ENCODE measurements at regions not wholly inside any gene's neighbourhood (a gene's known extent, or its start where the extent isn't known, plus 50 kb on each side); places are given as distances from the start of the nearest gene placed in this dataset.

DNA sequence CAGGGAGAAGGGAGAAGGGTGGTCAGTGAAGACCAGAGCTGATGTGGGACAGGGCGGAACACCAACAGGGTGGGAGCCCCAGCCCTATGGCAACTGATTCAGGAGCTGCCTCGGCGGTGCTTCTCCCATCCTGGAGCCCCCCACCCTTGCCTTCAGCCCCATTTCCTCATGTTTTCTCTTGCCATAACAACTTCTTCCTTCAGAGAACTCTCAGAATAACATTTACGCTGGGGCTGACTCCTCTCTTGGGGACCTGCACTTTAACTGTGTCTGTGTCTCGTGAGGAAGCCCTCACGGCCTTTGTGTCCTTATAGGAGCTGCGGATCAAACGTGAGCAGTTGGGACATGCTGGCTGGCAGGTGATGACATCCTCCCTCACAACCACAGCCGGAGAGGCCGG lies 116.4 kb upstream of the SNTG2 start:
- WGBS, 2 donors, result 67 to 80% methylated on average over 10 of the region's 10 CpGs
- H3K4me1 ChIP-seq (ENCODE audit: control insufficient read depth in 2 of 2, insufficient read depth in 2 of 2, low read length in 1 of 2), result peaks cover 5 to 7% of the 10 kb centered on the region in 2 donors
- H3K27me3 ChIP-seq (ENCODE audit: control insufficient read depth in 1 of 2, insufficient read depth in 2 of 2, low read length in 2 of 2), result no peaks in the 10 kb centered on the region
- H3K27ac ChIP-seq (ENCODE audit: low read depth in 2 of 2, low read length in 1 of 2), result no peak overlapping the region
- no peak overlapping the region for H3K4me3 ChIP-seq (ENCODE audit: low read depth in 1 of 2, low read length in 2 of 2)
- H3K9me3 ChIP-seq (ENCODE audit: control insufficient read depth in 2 of 2, insufficient read depth in 1 of 2, low read depth in 1 of 2, low read length in 1 of 2), result no peaks in the 10 kb centered on the region
- H3K36me3 ChIP-seq (ENCODE audit: control insufficient read depth in 2 of 2, insufficient read depth in 2 of 2, low read length in 1 of 2), result no peaks in the 10 kb centered on the region

DNA sequence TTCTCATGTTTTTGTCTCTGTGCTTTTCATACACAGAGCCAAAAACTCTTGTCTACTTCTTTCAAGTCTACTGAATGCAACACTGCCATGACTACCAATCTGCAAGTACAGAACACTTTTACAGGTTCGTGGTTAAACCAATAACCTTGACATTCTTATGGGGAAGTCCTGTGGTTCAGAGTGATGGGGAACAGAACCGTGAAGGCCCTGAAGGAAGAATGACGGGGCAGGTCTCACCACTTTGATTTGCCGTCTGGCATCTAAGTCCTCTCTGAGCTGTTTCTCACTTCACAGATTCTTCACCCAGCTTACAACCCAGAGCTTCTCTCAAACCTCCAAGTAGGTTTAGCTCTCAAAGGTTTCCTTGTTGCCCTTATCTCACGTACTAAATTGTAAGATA lies 117.5 kb upstream of the SNTG2 start:
- WGBS, 2 donors, result 71 to 72% methylated on average over 5 of the region's 5 CpGs
- no peak overlapping the region for H3K4me3 ChIP-seq (ENCODE audit: low read depth in 1 of 2, low read length in 2 of 2)

DNA sequence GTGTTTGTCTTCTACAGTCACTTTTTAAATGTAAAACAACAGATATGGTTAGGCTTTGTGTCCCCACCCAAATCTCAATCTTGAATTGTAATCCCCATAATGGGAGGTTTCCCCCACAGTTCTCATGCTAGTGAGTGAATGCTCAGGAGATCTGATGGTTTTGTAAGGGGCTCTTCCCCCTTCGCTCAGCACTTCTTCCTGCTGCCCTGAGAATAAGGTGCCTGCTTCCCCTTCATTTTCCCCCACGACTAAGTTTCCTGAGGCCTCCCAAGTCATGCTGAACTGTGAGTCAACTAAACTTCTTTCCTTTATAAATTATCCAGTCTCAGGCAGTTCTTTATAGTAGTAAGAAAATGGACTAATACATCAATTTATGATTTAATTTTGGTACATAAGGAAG lies 118.0 kb upstream of the SNTG2 start:
- 81% methylated on average over 2 of the region's 2 CpGs for WGBS, 2 donors
- no peak overlapping the region for H3K27ac ChIP-seq (ENCODE audit: low read depth in 2 of 2, low read length in 1 of 2)
- no peaks in the 10 kb centered on the region for H3K36me3 ChIP-seq (ENCODE audit: control insufficient read depth in 2 of 2, insufficient read depth in 2 of 2, low read length in 1 of 2)
- H3K9me3 ChIP-seq (ENCODE audit: control insufficient read depth in 2 of 2, insufficient read depth in 1 of 2, low read depth in 1 of 2, low read length in 1 of 2), result no peaks in the 10 kb centered on the region
- no peaks in the 10 kb centered on the region for H3K27me3 ChIP-seq (ENCODE audit: control insufficient read depth in 1 of 2, insufficient read depth in 2 of 2, low read length in 2 of 2)
- no peak overlapping the region for H3K4me3 ChIP-seq (ENCODE audit: low read depth in 1 of 2, low read length in 2 of 2)
- H3K4me1 ChIP-seq (ENCODE audit: control insufficient read depth in 2 of 2, insufficient read depth in 2 of 2, low read length in 1 of 2), result peaks cover 5 to 7% of the 10 kb centered on the region in 2 donors

More for the DNA sequence above, 117.5 kb upstream of the SNTG2 start:
- Histone ChIP-seq H3K9me3 (ENCODE audit: control insufficient read depth in 2 of 2, insufficient read depth in 1 of 2, low read depth in 1 of 2, low read length in 1 of 2) (no peaks in the 10 kb centered on the region), H3K27ac (ENCODE audit: low read depth in 2 of 2, low read length in 1 of 2) (no peak overlapping the region), H3K27me3 (ENCODE audit: control insufficient read depth in 1 of 2, insufficient read depth in 2 of 2, low read length in 2 of 2) (no peaks in the 10 kb centered on the region), H3K4me1 (ENCODE audit: control insufficient read depth in 2 of 2, insufficient read depth in 2 of 2, low read length in 1 of 2) (peaks cover 5 to 7% of the 10 kb centered on the region in 2 donors), H3K36me3 (ENCODE audit: control insufficient read depth in 2 of 2, insufficient read depth in 2 of 2, low read length in 1 of 2) (no peaks in the 10 kb centered on the region)

DNA sequence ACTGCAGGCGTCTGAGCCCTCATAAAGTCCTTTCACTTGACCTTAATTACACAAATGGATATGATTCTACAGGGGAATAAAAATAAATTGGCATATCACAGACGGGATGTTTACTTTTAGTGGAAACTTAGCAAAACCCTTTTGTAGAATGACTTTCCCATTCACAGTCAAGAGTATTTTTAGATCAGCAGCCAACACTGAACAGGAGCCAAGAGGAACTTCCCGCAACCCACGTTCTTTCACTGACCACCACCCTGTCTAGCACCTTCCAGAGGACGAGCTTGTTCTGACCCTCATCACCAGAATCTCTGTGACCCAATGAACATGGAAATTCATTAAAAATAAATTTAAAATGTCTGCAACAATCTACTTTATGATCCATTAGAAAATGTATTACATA lies 119.0 kb upstream of the SNTG2 start:
- no peak overlapping the region for H3K27ac ChIP-seq (ENCODE audit: low read depth in 2 of 2, low read length in 1 of 2)
- no peaks in the 10 kb centered on the region for H3K27me3 ChIP-seq (ENCODE audit: control insufficient read depth in 1 of 2, insufficient read depth in 2 of 2, low read length in 2 of 2)
- no peak overlapping the region for H3K4me3 ChIP-seq (ENCODE audit: low read depth in 1 of 2, low read length in 2 of 2)
- WGBS, 2 donors, result 21 to 31% methylated on average over 5 of the region's 5 CpGs
- H3K36me3 ChIP-seq (ENCODE audit: control insufficient read depth in 2 of 2, insufficient read depth in 2 of 2, low read length in 1 of 2), result no peaks in the 10 kb centered on the region
- peaks cover 5 to 7% of the 10 kb centered on the region in 2 donors for H3K4me1 ChIP-seq (ENCODE audit: control insufficient read depth in 2 of 2, insufficient read depth in 2 of 2, low read length in 1 of 2)
- H3K9me3 ChIP-seq (ENCODE audit: control insufficient read depth in 2 of 2, insufficient read depth in 1 of 2, low read depth in 1 of 2, low read length in 1 of 2), result no peaks in the 10 kb centered on the region

DNA sequence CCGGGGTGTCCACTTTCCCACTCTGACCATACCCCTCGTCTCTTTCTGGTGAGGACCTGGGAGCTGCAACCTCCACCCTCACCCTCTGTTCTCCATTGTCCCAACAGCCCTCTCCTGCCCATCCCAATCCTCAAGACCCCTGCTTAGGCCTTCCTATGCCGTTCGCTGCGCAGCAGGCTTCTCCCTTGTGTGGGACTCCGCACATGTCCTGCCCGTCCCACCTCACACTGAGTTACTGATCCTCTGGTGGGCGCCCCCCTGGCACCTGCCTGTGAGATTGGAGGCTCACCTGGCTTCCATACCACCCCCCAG lies 119.5 kb upstream of the SNTG2 start:
- Histone ChIP-seq H3K27ac (ENCODE audit: low read depth in 2 of 2, low read length in 1 of 2) (no peak overlapping the region), H3K36me3 (ENCODE audit: control insufficient read depth in 2 of 2, insufficient read depth in 2 of 2, low read length in 1 of 2) (no peaks in the 10 kb centered on the region), H3K27me3 (ENCODE audit: control insufficient read depth in 1 of 2, insufficient read depth in 2 of 2, low read length in 2 of 2) (no peaks in the 10 kb centered on the region), H3K4me1 (ENCODE audit: control insufficient read depth in 2 of 2, insufficient read depth in 2 of 2, low read length in 1 of 2) (peaks cover 5 to 7% of the 10 kb centered on the region in 2 donors), H3K9me3 (ENCODE audit: control insufficient read depth in 2 of 2, insufficient read depth in 1 of 2, low read depth in 1 of 2, low read length in 1 of 2) (no peaks in the 10 kb centered on the region), H3K4me3 (ENCODE audit: low read depth in 1 of 2, low read length in 2 of 2) (no peak overlapping the region)
- WGBS, 2 donors, result 88% methylated on average over 8 of the region's 8 CpGs

DNA sequence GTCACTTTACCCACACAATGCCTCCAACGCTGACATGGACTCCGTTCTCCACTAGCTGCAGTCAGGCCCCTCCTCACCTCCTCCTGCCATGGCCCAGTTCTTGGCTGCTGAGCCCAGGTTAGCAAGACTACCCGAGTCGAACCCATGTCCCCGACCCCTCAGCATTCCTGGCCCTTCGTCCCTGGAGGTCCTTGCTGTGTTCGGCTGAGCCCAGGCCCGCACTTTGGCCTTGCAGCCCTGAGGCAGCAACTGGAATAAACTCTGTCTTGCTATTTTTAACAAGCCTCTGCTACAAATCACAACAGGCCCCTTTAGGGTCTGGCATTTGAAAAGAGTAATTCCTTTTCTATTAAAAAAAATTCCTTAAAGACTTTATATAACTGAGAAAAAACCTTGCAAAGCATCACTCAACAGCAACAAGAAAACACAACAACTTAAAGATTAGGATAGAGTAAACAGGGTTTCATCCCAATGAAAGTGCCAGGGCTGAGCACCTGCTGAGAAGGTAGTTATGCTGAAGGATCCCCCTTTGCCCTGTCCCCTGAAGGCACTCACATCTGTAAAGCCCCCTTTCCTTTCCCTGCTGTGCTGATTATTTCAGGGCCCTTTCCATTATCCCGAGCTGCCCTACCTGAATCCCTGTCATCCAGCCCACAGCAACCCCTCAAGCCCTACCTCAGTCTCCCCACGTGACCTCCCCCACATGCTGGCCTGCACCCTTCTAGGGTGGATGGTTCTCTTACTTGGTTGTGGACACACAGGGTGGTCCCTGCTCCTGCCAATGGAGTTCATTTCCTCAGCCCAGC lies 120.0 kb upstream of the SNTG2 start:
- H3K36me3 ChIP-seq (ENCODE audit: control insufficient read depth in 2 of 2, insufficient read depth in 2 of 2, low read length in 1 of 2), result no peaks in the 10 kb centered on the region
- no peak overlapping the region for H3K4me3 ChIP-seq (ENCODE audit: low read depth in 1 of 2, low read length in 2 of 2)
- no peaks in the 10 kb centered on the region for H3K9me3 ChIP-seq (ENCODE audit: control insufficient read depth in 2 of 2, insufficient read depth in 1 of 2, low read depth in 1 of 2, low read length in 1 of 2)
- WGBS, 2 donors, result 75% methylated on average over 10 of the region's 10 CpGs
- no peaks in the 10 kb centered on the region for H3K27me3 ChIP-seq (ENCODE audit: control insufficient read depth in 1 of 2, insufficient read depth in 2 of 2, low read length in 2 of 2)
- H3K27ac ChIP-seq (ENCODE audit: low read depth in 2 of 2, low read length in 1 of 2), result no peak overlapping the region
- peaks cover 5 to 7% of the 10 kb centered on the region in 2 donors for H3K4me1 ChIP-seq (ENCODE audit: control insufficient read depth in 2 of 2, insufficient read depth in 2 of 2, low read length in 1 of 2)

DNA sequence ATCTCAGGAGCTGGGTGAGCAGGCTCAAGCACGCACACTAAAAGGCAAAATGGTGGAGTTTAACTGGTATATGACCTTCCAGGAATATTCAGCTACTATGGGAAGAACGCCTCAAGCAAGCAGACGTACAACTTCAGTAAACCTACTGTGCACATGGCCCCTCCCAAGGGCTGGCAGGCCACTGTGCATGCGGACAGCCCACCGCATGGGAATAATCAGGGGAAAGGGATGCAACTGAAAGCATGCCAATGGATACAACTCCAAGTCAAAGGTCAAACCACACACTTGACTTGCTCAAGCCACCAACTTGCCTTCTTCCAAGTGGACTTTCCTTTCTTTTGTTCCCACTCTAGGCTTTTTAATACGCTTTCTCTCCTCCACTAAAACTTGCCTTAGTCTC lies 121.6 kb upstream of the SNTG2 start:
- Histone ChIP-seq H3K4me3 (ENCODE audit: low read depth in 1 of 2, low read length in 2 of 2) (no peak overlapping the region), H3K36me3 (ENCODE audit: control insufficient read depth in 2 of 2, insufficient read depth in 2 of 2, low read length in 1 of 2) (no peaks in the 10 kb centered on the region), H3K9me3 (ENCODE audit: control insufficient read depth in 2 of 2, insufficient read depth in 1 of 2, low read depth in 1 of 2, low read length in 1 of 2) (no peaks in the 10 kb centered on the region), H3K27ac (ENCODE audit: low read depth in 2 of 2, low read length in 1 of 2) (no peak overlapping the region), H3K4me1 (ENCODE audit: control insufficient read depth in 2 of 2, insufficient read depth in 2 of 2, low read length in 1 of 2) (peaks cover 5 to 7% of the 10 kb centered on the region in 2 donors), H3K27me3 (ENCODE audit: control insufficient read depth in 1 of 2, insufficient read depth in 2 of 2, low read length in 2 of 2) (no peaks in the 10 kb centered on the region)
- 82 to 91% methylated on average over 6 of the region's 6 CpGs for WGBS, 2 donors

DNA sequence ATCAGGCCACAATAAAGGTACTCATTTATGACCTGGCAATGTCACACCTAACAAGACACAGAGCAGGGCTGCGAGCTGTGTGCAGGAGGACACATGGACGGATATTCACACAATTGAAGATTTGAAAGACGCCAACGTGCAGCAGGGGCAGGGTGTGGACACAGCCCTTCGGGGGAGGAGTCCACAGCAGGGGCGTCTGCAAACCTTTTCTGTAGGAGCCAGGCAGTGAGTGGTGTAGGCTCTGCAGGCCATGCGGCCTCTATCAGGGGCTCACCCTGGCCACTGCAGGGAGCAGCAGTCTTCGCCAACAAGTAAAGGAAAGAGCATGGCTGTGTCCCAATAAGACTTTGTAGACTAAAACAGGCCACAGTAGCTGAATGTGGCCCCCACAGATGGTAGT lies 125.7 kb upstream of the SNTG2 start:
- Histone ChIP-seq H3K4me1 (ENCODE audit: control insufficient read depth in 2 of 2, insufficient read depth in 2 of 2, low read length in 1 of 2) (no peaks in the 10 kb centered on the region), H3K27ac (ENCODE audit: low read depth in 2 of 2, low read length in 1 of 2) (no peak overlapping the region), H3K36me3 (ENCODE audit: control insufficient read depth in 2 of 2, insufficient read depth in 2 of 2, low read length in 1 of 2) (no peaks in the 10 kb centered on the region), H3K4me3 (ENCODE audit: low read depth in 1 of 2, low read length in 2 of 2) (no peak overlapping the region), H3K27me3 (ENCODE audit: control insufficient read depth in 1 of 2, insufficient read depth in 2 of 2, low read length in 2 of 2) (no peaks in the 10 kb centered on the region), H3K9me3 (ENCODE audit: control insufficient read depth in 2 of 2, insufficient read depth in 1 of 2, low read depth in 1 of 2, low read length in 1 of 2) (no peaks in the 10 kb centered on the region)
- WGBS, 2 donors, result 72 to 78% methylated on average over 8 of the region's 8 CpGs

DNA sequence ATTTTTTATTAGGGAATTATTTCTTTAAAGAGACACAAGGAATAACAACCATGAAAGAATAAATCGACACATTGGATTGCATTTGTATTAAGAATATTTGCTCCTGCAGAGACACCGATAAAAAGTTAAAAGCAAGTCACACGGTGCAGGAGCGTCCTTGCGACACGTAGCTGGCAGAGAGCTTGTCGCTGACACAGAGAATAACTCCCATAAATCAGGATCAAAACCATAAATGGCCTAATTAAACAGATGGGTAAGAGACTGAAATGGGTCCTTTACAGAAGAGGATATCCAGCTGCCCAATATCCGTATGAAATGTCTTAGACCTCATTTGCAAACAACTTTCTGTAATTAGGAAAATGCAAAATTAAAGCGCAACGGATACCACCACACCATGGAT lies 126.1 kb upstream of the SNTG2 start:
- no peak overlapping the region for H3K4me3 ChIP-seq (ENCODE audit: low read depth in 1 of 2, low read length in 2 of 2)
- no peaks in the 10 kb centered on the region for H3K4me1 ChIP-seq (ENCODE audit: control insufficient read depth in 2 of 2, insufficient read depth in 2 of 2, low read length in 1 of 2)
- H3K27ac ChIP-seq (ENCODE audit: low read depth in 2 of 2, low read length in 1 of 2), result no peak overlapping the region
- 88 to 91% methylated on average over 10 of the region's 10 CpGs for WGBS, 2 donors
- H3K9me3 ChIP-seq (ENCODE audit: control insufficient read depth in 2 of 2, insufficient read depth in 1 of 2, low read depth in 1 of 2, low read length in 1 of 2), result peaks cover 0 to under 1% of the 10 kb centered on the region in 2 donors
- no peaks in the 10 kb centered on the region for H3K36me3 ChIP-seq (ENCODE audit: control insufficient read depth in 2 of 2, insufficient read depth in 2 of 2, low read length in 1 of 2)
- H3K27me3 ChIP-seq (ENCODE audit: control insufficient read depth in 1 of 2, insufficient read depth in 2 of 2, low read length in 2 of 2), result no peaks in the 10 kb centered on the region

DNA sequence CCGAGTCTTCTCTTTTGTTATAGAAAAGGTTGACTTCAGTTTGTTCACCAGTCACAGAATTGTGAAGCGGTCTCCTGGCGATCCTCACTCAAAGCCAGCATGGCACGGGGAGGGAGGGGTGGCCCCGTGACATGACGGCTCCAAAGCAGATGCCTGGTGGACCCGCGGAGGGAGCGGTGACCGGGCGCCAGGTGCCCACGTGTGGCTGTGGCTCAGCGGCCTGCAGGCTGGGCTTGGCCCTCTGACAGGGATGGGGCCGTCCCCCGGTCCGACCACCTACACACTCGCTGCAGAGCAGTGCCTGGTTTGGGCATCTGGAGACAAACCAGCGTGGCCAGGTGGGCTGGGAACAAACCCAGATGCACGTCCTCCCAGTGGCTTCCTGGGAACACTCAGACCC lies 129.1 kb upstream of the SNTG2 start:
- Histone ChIP-seq H3K27me3 (ENCODE audit: control insufficient read depth in 1 of 2, insufficient read depth in 2 of 2, low read length in 2 of 2) (no peaks in the 10 kb centered on the region), H3K9me3 (ENCODE audit: control insufficient read depth in 2 of 2, insufficient read depth in 1 of 2, low read depth in 1 of 2, low read length in 1 of 2) (peaks cover 2 to 3% of the 10 kb centered on the region in 2 donors), H3K4me1 (ENCODE audit: control insufficient read depth in 2 of 2, insufficient read depth in 2 of 2, low read length in 1 of 2) (no peaks in the 10 kb centered on the region), H3K27ac (ENCODE audit: low read depth in 2 of 2, low read length in 1 of 2) (no peak overlapping the region), H3K36me3 (ENCODE audit: control insufficient read depth in 2 of 2, insufficient read depth in 2 of 2, low read length in 1 of 2) (no peaks in the 10 kb centered on the region), H3K4me3 (ENCODE audit: low read depth in 1 of 2, low read length in 2 of 2) (no peak overlapping the region)
- WGBS, 2 donors, result 87 to 88% methylated on average over 19 of the region's 19 CpGs

All from esophagus (tissue), 2 donors.